ENCODE measurements at regions not wholly inside any gene's neighbourhood (a gene's known extent, or its start where the extent isn't known, plus 50 kb on each side); places are given as distances from the start of the nearest gene placed in this dataset.

GRCh38 chr13:72545030-72545719, 182.3 kb downstream of the MZT1 start:
- no peak overlapping the region for H3K27ac ChIP-seq (ENCODE audit: poor library complexity, severe bottlenecking)
- no peaks in the 10 kb centered on the region for H3K4me1 ChIP-seq (ENCODE audit: insufficient read depth, poor library complexity, severe bottlenecking)
- no peak overlapping the region for H3K4me3 ChIP-seq (ENCODE audit: severe bottlenecking)
- no peak for DNase-seq (ENCODE audit: low spot score)
- no peak for TF ChIP-seq CTCF (IDR thresholded peaks at IDR 0.05; ENCODE audit: poor library complexity, severe bottlenecking)
- no peak for ATAC-seq (ENCODE audit: low read depth)
- no peaks in the 10 kb centered on the region for H3K36me3 ChIP-seq (ENCODE audit: low read depth)
- no peaks in the 10 kb centered on the region for H3K27me3 ChIP-seq (ENCODE audit: insufficient read depth, poor library complexity, severe bottlenecking)
- H3K9me3 ChIP-seq (ENCODE audit: severe bottlenecking), result no peaks in the 10 kb centered on the region

- no peak overlapping the region for H3K27ac ChIP-seq (ENCODE audit: poor library complexity, severe bottlenecking)
- TF ChIP-seq CTCF (IDR thresholded peaks at IDR 0.05; ENCODE audit: poor library complexity, severe bottlenecking), result no peak
- H3K36me3 ChIP-seq (ENCODE audit: low read depth), result no peaks in the 10 kb centered on the region
- DNase-seq (ENCODE audit: low spot score) (no peak), ATAC-seq (ENCODE audit: low read depth) (no peak)
- H3K27me3 ChIP-seq (ENCODE audit: insufficient read depth, poor library complexity, severe bottlenecking), result no peaks in the 10 kb centered on the region
- no peak overlapping the region for H3K4me3 ChIP-seq (ENCODE audit: severe bottlenecking)
- no peaks in the 10 kb centered on the region for H3K4me1 ChIP-seq (ENCODE audit: insufficient read depth, poor library complexity, severe bottlenecking)
- no peaks in the 10 kb centered on the region for H3K9me3 ChIP-seq (ENCODE audit: severe bottlenecking)
Measured at GRCh38 chr13:72544042-72544441, 183.4 kb downstream of the MZT1 start.

GRCh38 chr13:72542241-72542640, 185.2 kb downstream of the MZT1 start:
- no peaks in the 10 kb centered on the region for H3K27me3 ChIP-seq (ENCODE audit: insufficient read depth, poor library complexity, severe bottlenecking)
- no peak overlapping the region for H3K27ac ChIP-seq (ENCODE audit: poor library complexity, severe bottlenecking)
- no peak for TF ChIP-seq CTCF (IDR thresholded peaks at IDR 0.05; ENCODE audit: poor library complexity, severe bottlenecking)
- no peaks in the 10 kb centered on the region for H3K4me1 ChIP-seq (ENCODE audit: insufficient read depth, poor library complexity, severe bottlenecking)
- H3K4me3 ChIP-seq (ENCODE audit: severe bottlenecking), result no peak overlapping the region
- no peaks in the 10 kb centered on the region for H3K36me3 ChIP-seq (ENCODE audit: low read depth)
- ATAC-seq (ENCODE audit: low read depth) (no peak), DNase-seq (ENCODE audit: low spot score) (no peak)
- H3K9me3 ChIP-seq (ENCODE audit: severe bottlenecking), result no peaks in the 10 kb centered on the region

DNA sequence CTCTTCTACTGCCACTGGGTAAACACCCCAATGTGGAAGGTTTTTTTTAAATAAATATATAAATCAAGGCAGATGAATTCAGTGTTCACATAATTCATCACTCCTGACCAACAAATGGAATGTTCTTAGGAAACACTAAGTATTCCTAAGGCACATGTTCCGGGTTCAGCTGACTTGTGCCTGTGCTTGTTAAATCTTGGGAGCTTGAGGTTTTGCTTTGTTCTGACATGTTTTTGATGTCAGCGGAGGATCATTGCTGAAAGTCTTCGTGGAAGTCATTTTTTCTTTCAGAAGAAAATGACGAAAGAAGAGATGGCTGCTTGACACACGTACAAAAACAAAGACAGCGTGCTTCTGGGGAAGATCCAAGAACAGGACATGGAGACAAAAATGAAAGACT, 185.8 kb downstream of the MZT1 start:
- H3K9me3 ChIP-seq (ENCODE audit: severe bottlenecking), result no peaks in the 10 kb centered on the region
- H3K4me3 ChIP-seq (ENCODE audit: severe bottlenecking), result no peak overlapping the region
- peak; percentile 42; the same call in 1 of the 3 replicates for ATAC-seq (ENCODE audit: low read depth)
- DNase-seq (ENCODE audit: low spot score), result no peak
- no peaks in the 10 kb centered on the region for H3K36me3 ChIP-seq (ENCODE audit: low read depth)
- no peak overlapping the region for H3K27ac ChIP-seq (ENCODE audit: poor library complexity, severe bottlenecking)
- no peak for TF ChIP-seq CTCF (IDR thresholded peaks at IDR 0.05; ENCODE audit: poor library complexity, severe bottlenecking)
- H3K4me1 ChIP-seq (ENCODE audit: insufficient read depth, poor library complexity, severe bottlenecking), result no peaks in the 10 kb centered on the region
- no peaks in the 10 kb centered on the region for H3K27me3 ChIP-seq (ENCODE audit: insufficient read depth, poor library complexity, severe bottlenecking)

DNA sequence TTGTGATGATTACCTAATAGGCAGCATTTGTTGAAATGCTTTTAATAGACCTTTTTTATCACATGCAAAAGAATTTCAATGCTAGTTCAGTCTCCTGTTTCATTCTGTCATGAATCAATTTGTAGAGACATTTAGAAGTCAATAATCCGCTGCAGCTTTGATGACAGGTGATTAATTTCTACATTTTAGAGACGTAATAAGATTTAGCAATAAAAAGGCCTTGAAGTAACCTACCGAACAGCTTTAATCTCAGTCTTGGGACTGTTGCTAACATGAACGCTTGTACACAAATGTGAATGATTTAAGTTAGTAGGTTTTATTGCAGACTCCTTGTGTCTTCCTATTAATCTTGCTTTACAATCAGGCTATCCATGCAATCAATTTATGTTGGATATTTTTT, 186.5 kb downstream of the MZT1 start:
- Histone ChIP-seq H3K4me3 (ENCODE audit: severe bottlenecking) (no peak overlapping the region), H3K36me3 (ENCODE audit: low read depth) (no peaks in the 10 kb centered on the region), H3K9me3 (ENCODE audit: severe bottlenecking) (no peaks in the 10 kb centered on the region), H3K27me3 (ENCODE audit: insufficient read depth, poor library complexity, severe bottlenecking) (no peaks in the 10 kb centered on the region), H3K27ac (ENCODE audit: poor library complexity, severe bottlenecking) (no peak overlapping the region), H3K4me1 (ENCODE audit: insufficient read depth, poor library complexity, severe bottlenecking) (no peaks in the 10 kb centered on the region)
- TF ChIP-seq CTCF (IDR thresholded peaks at IDR 0.05; ENCODE audit: poor library complexity, severe bottlenecking), result no peak
- DNase-seq (ENCODE audit: low spot score), result no peak
- no peak for ATAC-seq (ENCODE audit: low read depth)
